GM19455 (cell line): ENCODE measurements at regions not wholly inside any gene's neighbourhood (a gene's known extent, or its start where the extent isn't known, plus 50 kb on each side); places are given as distances from the start of the nearest gene placed in this dataset.

Experiments
- ATAC-seq: cut with Tn5 transposase; IDR thresholded peaks from one replicate; pipeline ENCODE4 v1.9.1; 2021; ENCODE audit not compliant: unreplicated experiment

GRCh38 chr11:111097191-111097590, 148.3 kb upstream of the POU2AF2 start:
- no peak for ATAC-seq

- ATAC-seq = no peak
These were observed 150.2 kb upstream of the POU2AF2 start for GRCh38 chr11:111095327-111095726.

- no peak for ATAC-seq
These were observed 152.5 kb upstream of the POU2AF2 start for GRCh38 chr11:111093061-111093460.

- no peak for ATAC-seq
These were observed 154.1 kb upstream of the POU2AF2 start for GRCh38 chr11:111091321-111091938.

GRCh38 chr11:111089759-111090158, 155.8 kb upstream of the POU2AF2 start:
- ATAC-seq = no peak

DNA sequence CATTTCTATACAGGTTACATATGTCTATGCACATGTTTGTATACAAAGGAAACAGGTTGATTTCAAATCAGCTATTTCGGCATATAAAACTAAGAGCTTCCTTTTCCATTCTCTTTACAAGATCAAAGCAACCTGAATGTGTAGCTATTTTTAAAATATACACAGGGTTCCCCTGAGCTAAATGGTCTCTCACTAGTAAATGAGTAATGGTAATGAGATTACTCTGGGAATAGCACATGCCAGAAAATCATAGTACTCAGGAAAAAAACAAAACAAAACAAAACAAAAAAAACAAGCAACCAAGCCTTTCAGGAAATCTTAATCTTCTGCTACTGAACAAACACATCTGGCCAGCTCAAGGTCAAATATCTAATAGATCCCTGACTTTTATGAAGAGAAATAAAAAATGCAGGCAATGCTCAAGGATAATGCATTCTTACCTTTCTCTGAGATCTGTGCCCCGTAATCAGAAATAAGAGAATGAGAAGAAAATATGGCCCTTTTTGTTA, 156.6 kb upstream of the POU2AF2 start:
- ATAC-seq = no peak

DNA sequence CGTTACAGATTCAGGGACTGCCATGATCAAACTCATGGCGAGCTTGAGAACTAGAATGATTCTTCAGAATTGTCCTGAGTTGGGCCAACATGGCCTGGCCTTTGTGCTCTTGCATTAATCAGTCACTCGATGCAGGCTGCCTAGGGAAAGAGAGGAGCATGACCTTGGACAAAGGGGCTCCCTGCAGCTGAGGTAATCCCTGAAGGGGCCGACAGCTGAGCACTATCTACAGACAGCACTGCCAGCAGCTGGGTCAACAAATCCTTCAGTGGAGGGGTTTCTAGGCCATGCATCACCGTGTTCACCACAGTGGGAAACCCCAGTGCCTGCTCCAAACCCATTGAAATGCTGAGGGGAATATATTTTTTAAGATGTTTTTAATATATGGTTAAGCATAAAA, 159.5 kb upstream of the POU2AF2 start:
- ATAC-seq = no peak

- no peak for ATAC-seq
These were observed 162.9 kb upstream of the POU2AF2 start for GRCh38 chr11:111082664-111083063.

DNA sequence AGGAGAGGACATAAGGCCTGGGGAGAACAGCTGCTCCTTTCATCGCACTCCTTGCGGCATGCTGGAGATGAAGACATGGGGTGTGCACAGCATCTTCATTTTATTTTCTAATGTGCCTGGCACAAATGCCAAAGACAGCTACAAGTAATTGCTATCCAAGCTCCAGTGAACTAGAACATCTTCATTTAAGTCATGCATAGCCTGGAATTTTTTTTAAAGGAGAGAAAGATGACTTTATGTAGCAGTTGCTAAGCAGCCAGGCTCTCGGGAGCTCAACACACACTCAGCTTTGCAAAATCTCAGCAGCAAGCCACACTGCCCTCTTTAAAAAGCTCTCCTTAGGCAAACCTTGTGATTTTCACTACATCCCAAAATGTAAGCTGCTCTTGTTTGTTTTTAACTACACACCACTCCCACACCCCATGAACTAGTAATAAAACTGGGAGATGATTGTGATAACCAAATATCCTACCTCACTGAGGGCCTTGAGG, 164.5 kb upstream of the POU2AF2 start:
- ATAC-seq = no peak

GRCh38 chr11:111077530-111078322, 167.8 kb upstream of the POU2AF2 start:
- no peak for ATAC-seq

DNA sequence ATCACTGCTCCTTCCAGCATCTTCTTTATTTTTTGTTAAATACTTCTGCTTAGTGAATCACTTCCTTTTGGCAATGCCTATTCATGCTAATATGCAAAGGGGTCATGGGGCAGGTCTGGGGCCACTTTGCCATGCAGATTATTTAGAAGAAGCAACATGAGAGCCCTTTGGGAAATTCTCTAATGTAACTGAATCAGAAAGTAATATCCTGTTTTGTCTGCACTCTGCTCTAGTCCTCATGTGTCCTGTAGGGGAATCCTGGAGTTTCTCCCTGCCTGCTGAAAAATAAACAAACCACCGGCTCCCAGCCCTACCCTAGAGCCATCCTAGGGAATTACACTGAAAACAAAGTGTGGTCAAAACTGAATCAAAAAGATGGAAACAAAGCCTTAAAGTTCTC, 176.5 kb upstream of the POU2AF2 start:
- no peak for ATAC-seq

- no peak for ATAC-seq
These were observed 177.5 kb upstream of the POU2AF2 start for GRCh38 chr11:111067994-111068393.

DNA sequence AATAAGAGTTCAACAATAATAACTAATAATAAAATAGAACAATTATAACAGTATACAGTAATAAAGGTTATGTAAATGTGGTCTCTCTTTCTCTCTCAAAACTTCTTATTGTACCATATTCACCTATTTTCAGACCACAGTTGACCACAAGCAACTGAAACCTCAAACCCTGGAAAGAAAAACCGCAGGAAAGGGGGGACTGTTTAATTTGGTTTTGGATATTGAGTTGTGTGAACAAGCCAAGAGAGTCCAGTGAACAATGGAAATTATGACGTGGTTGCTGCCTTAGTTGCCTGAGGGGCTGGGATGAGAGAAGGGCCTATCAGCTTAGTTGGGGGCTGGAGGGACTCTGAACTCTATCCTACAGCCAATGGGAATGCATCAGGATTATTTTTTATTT, 178.7 kb upstream of the POU2AF2 start:
- no peak for ATAC-seq

GRCh38 chr11:111063726-111064517, 181.6 kb upstream of the POU2AF2 start:
- ATAC-seq = no peak

DNA sequence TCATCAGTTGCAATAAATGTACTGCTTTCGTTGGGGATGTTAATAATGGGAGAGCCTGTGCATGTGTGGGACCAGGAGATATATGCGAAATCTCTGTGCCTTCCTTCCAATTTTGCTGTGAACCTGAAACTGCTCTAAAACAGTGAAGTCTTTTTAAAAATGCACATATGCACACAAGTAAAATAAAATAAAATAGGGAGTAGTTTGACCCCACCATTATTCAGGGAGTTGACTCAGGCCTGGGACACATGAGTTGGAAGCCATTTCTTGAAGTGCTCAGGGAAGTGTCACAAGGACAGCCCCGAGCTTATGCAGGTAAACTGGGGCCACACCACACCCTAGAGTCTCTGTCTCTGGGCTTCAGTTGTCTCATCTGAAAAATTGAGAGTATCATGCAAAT, 183.1 kb upstream of the POU2AF2 start:
- ATAC-seq = no peak

DNA sequence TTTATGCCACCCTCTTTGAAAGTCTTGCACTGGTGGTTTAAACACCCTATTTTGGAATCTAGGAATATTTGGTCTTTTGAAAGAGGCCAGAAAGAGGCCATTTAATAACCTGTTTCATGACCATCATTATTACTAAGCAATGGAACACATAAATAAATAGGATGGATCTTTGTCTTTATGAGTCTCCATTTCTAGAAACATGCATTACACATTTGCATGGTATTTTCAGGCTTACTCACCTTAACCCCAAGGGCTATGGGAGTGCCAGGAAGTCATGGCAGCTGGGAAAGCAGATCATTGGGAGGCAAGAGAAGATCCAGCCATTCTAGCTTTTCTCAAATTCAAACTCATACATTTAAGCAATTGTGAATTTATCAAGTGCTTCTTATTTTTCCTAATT, 185.8 kb upstream of the POU2AF2 start:
- ATAC-seq = no peak

DNA sequence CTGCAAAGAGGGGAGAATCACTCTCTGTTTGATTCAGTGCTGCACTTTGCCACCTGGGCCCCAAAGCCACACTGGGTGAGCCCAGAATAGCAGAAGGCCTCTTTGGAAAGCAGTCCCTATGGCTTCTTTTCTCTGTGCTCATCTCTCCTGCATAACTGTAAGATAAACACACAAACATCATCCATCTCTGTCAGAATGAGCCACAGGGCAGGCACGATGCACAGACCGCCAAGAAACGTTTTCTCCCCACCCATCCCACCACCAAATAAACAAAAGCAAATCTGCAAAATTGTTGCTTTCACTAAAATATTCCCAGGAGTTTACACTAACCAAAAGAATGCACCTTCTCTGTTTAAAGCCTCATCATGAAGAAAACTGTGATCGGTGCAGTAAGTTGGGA, 196.4 kb upstream of the POU2AF2 start:
- no peak for ATAC-seq

DNA sequence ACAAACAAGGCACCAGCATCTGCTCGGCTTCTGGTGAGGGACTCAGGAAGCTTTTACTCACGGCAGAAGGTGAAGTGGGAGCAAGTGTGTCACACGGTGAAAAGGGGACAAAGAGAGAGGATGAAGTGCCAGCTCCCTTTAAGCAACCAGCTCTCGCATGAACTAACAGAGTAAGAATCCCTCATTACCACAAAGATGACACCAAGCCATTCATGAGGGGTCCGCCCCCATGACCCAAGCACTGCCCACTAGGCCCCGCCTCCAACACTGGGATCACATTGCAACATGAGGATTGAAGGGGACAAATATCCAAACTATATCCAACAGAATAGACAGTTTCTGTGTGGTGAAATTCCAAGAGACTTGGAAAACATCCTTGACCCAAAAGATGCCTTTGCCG, 198.2 kb upstream of the POU2AF2 start:
- ATAC-seq = no peak

GRCh38 chr11:111046291-111046690, 199.2 kb upstream of the POU2AF2 start:
- no peak for ATAC-seq

DNA sequence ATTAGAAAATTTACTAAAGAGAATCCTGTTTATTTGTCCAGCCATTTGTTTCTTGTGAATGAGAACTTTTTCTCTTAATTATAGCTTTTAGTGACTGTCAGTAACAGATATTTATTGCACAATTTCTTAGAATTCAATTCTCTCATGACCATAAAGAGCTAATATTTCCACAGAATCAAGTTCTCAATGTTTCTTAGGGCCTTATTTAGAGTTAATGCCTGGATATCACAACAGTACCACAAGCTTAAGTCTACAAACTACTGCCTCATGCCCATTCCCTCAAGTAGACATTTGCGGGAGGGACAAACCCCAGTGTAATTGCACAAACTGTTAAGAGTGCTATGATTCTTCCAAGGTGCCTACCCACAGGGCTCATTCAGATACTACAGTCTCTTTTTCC, 199.7 kb upstream of the POU2AF2 start:
- ATAC-seq = no peak

GRCh38 chr11:111045407-111045803, 200.1 kb upstream of the POU2AF2 start:
- no peak for ATAC-seq
